ENCODE measurements at regions not wholly inside any gene's neighbourhood (a gene's known extent, or its start where the extent isn't known, plus 50 kb on each side); places are given as distances from the start of the nearest gene placed in this dataset.

DNA sequence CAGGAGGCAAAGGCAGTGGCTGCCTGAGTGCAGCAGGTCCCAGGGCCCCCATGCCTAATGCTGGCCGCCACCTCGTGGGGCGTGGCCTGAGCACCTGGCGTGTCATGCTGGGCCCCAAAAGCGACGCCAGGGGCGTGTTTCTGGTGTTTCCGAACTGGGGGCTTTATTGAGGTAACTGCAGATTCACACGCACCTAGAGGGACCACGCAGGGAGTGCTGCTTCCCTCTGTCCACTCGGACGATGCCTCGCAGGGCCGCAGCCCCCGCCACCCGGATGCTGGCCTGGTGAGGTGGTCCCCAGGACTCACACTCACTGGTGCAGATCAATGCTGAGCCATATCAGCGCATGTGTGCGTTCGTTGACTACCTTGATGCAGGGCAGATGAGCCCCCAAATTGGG is 736.2 kb downstream of the BRD1 start:
- no peak for DNase-seq

- DNase-seq: no peak
These were observed 736.9 kb downstream of the BRD1 start for GRCh38 chr22:49090853-49091135.

- no peak for DNase-seq
These were observed 737.4 kb downstream of the BRD1 start for GRCh38 chr22:49090061-49090852.

DNA sequence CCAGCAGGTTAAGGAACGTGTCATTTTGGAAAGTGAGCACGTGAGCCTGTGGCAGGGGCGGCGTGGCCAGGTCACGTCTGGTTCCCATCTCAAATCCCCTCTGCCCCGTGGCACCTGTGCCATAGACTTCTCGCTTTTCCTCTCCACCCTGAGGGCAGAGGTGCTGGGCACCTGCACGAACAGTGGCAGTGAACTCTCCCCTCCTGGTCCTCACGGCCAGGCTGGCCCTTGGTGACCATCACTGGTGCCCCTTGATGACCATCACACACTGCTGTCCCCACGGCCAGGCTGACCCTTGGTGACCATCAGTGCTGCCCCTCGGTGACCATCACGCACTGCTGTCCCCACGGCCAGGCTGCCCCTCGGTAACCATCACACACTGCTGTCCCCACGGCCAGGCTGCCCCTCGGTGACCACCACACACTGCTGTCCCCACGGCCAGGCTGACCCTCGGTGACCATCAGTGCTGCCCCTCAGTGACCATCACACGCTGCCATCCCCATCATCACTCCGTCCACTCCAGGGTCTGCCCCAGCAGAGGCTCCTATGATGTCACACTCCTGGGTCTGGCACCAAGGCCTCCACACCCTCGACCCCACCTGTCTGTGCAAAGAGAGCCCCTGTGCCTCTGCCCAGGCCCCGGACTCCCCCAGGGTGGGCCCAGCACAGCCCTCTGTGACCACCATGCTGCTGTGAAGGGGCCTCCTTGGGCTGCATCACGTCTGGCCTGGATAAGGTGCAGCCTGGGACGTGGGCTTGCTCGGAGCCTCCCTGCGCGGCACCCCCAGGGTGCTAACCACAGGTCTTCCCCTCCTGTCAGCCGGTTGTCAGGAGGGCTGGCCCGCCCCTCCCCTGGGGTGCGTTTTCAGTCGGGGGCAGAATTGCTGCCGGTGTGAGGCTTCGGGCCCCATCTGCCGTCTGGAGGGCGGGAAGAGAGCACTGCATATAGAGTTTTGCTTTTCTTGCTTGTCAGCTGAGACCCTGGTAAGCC is 738.6 kb downstream of the BRD1 start:
- DNase-seq: no peak

DNA sequence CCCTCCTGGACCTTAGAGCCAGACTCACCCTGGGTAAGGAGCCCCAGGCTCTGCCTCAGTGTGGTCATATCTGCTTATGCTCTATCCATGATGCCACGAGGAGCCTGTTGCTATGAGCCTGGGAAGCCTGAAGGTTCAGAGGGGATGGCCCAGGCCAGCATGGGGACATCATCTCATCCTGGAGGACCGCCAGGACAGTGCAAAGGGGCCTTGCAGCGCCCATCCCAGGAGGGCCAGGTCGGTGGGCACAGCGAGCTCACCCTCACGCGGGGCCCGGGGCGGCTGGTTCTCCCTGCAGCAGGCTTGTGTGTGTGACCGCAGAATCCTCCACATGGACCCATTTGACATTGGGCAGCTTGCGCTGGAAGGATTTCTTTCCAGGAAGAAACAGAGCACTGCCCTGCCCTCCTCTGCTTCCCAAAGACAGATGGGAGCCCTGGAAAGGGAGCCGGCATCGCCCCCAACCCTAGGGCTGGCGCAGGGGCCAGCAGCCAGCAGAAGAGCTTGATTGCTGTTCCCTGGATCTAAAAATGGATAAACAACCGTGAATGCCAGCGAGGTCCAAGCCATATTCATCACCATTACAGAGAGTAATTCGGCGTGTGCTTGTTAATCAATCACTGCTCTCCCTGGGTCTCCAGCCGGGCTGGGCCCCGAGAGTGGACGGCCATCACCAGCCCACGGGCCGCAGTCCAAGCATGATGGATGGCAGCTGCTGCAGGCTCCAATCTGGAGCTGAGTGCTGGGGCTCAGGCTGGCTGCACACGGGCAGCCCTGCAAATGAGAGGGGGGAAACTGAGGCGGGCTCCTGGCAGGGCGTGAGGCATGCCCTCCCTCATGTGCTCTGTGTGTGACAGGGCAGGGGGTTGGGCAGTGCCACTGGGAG is 739.7 kb downstream of the BRD1 start:
- no peak for DNase-seq

GRCh38 chr22:49087198-49087597 is 740.5 kb downstream of the BRD1 start:
- no peak for DNase-seq

- DNase-seq: no peak
These were observed 741.0 kb downstream of the BRD1 start for GRCh38 chr22:49086606-49087157.

DNA sequence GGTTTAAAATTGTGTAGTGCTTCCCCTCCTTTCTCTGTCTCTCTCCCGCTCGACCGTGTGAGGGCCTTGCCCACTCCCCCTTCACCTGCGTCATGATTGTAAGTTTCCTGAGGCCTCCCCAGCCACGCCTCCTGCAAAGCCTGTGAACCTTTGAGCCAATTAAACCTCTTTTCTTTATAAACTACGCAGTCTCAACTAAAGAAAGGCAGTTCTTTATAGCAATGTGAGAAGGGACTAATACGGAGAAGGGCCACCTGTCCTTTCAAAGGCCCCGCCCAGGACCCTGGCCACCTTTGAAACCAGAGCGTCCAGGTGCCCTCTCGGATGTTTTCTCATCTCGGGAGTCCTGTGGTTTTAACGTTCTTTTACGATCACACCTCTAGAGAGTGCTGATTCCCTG is 741.5 kb downstream of the BRD1 start:
- no peak for DNase-seq

GRCh38 chr22:49084206-49084605 is 743.5 kb downstream of the BRD1 start:
- DNase-seq: no peak

DNA sequence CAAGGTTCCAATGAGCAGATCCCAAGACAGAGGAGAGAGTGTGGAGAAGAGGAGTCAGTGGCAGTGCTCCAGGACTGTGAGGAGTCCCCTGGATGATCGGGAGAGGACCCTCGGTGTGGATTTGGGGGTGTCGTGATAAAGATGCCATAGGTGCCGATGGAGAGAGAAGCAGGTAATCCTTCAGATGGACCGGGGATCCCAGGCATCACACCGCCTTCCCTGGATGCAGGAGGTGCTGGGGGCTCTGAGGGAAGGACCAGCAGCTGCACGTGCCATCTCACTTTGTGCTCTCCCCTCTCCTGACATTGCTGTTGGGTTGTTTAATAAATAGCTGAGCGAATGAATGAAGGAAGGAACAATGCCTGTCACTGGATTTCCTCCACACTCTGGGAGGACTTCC is 744.1 kb downstream of the BRD1 start:
- no peak for DNase-seq

DNA sequence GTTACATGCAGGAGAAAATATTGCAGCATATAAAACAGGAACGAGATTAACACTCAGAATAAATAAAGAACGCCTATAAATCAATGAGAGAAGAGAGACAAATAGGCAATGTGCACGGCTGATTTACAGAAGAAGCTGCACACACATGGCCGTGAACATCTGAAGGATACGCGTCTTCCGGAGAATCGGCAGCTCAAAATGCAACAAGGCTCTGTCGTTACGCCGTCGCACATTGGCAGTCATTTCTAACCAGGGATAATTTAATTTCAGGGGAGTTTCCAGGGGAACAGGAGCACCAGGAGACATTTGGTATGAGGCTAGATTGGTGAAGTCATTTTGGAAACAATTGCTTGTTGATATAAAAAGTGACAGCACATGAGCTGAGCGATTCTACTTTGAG is 745.2 kb downstream of the BRD1 start:
- no peak for DNase-seq

DNA sequence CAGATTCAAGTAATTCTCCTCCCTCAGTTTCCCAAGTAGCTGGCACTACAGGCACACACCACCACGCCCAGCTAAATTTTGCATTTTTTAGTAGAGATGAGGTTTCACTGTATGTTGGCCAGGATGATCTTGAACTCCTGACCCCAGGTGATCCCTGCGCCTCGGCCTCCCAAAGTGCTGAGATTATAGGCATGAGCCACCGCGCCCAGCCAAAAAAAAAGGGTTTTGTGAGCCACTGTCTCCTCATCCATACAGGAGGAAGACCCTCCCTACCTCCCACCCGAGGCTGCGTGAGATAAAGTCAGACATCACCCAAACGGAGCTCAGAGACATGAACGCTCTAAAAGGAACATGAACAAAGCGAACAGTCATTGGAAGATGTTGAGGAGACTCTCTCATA is 745.7 kb downstream of the BRD1 start:
- no peak for DNase-seq

DNA sequence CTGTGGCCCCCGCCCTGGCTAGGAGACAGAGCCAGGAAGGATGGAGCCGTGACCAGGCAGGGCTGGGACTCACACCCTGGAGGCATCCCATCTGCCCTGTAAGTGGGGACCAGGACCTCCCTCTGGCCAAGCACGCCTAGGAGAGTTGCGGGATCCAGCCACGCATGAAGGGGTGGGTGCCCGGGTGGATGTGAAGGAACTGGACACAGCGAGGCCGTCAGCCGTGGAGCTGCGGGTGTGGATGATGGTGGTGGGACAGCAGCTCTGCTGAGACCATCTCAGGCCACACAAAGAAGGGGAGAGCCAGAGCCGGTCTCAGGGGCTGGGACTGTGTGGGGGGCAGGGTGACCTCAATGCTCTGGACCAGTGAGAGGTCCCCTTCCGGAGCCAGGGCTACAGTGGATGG is 746.4 kb downstream of the BRD1 start:
- DNase-seq: no peak

- DNase-seq: no peak
These were observed 747.0 kb downstream of the BRD1 start for GRCh38 chr22:49080631-49081030.

GRCh38 chr22:49079743-49080500 is 747.8 kb downstream of the BRD1 start:
- no peak for DNase-seq

GRCh38 chr22:49079027-49079725 is 748.5 kb downstream of the BRD1 start:
- DNase-seq: no peak

DNA sequence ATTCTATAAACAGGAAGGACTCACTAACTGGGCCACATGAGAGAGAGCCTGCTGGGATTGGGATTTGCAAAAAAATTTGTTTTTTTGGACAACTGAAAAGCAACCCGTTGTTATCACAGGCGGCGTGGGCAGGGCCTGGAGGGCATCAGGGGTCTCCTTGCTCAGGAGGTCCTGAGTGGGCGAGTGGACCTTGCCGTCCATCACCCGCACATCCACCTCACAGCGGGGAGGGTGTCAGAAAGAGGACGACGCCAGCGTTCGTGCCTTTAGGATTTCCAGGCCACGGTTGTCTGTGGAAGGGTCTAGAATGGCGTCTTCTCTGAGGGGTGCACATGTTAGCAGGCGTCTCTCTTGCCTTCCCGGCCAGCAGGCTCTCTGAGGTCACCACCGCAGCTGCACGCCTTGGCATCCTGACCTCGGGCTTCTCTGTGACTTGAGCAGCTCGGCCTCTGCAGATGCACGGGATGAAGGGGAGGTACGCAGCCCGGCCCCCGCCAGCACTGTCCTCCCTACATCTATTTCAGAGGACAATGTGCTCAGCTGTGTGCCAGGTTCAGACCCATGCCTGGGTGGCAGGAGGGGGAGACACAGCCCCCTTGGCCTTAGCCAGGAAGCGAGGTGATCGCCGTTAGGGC is 749.5 kb downstream of the BRD1 start:
- no peak for DNase-seq

DNA sequence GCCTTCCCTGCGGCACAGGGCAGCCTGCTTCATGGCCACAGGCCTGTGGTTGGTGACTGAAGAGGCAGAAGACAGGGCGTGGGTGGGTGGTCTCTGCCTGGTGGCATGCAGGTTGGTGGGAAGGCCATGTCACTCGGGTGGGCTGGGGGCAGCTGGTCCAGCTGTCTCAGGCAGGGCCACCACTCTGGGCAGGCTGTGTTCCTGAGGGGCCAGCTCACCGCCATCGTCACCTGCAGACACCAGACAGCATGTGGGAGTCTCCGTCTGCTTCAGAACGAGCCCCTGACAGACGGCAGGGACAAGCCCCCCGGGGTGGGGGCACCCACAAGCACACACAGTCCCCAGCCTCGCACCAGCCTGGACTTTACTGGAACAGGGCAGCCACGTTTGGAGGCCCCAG is 750.1 kb downstream of the BRD1 start:
- DNase-seq: no peak

GRCh38 chr22:49077036-49077393 is 750.7 kb downstream of the BRD1 start:
- no peak for DNase-seq

- no peak for DNase-seq
These were observed 751.2 kb downstream of the BRD1 start for GRCh38 chr22:49076300-49077035.

Data from NCI-H1105 (cell line).